DMS114 treated with DMSO at 0.1 percent for 48 hours (cell line): ENCODE measurements at regions not wholly inside any gene's neighbourhood (a gene's known extent, or its start where the extent isn't known, plus 50 kb on each side); places are given as distances from the start of the nearest gene placed in this dataset.
A peak's percentile ranks its signal among the peaks of the same experiment; 100 is the strongest.
"Not testable (repeated sequence)": the region's sequence is repeated elsewhere in the genome, so short reads cannot be mapped to it uniquely, and the experiment has no call there.

Source experiments
- DNase-seq: peaks from one replicate; lab custom pipeline; 2025; ENCODE audit not compliant: unreplicated experiment; lab: John Stamatoyannopoulos, UW

DNA sequence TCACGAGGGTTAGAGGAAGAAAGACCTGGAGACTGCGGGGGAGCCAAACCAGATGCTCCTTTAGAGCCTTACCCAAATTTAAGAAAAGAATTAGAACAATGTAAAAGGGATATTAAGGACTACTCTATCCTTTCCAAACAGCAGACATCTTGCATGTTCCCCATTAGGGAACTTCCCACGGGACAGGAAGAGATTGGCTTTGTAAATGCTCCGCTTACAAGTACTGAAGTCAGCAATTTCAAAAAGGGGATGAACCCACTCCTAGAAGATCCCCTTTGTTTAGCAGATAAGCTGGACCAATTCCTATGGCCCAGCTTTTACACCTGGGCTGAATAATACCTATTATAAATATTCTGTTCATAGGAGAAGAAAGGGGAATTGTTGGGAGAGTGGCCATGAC is 74.2 kb downstream of the APOBEC1 start:
- DNase-seq = no peak

DNA sequence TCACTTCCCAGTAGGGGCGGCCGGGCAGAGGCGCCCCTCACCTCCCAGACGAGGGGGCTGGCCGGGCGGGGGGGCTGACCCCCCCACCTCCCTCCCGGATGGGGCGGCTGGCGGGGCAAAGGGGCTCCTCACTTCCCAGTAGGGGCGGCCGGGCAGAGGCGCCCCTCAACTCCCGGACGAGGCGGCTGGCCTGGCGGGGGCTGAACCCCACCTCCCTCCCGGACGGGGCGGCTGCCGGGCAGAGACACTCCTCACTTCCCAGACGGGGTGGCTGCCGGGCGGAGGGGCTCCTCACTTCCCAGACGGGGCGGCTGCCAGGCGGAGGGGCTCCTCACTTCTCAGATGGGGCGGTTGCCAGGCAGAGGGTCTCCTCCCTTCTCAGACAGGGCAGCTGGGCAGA is 75.6 kb downstream of the APOBEC1 start:
- not testable (repeated sequence) for DNase-seq

DNA sequence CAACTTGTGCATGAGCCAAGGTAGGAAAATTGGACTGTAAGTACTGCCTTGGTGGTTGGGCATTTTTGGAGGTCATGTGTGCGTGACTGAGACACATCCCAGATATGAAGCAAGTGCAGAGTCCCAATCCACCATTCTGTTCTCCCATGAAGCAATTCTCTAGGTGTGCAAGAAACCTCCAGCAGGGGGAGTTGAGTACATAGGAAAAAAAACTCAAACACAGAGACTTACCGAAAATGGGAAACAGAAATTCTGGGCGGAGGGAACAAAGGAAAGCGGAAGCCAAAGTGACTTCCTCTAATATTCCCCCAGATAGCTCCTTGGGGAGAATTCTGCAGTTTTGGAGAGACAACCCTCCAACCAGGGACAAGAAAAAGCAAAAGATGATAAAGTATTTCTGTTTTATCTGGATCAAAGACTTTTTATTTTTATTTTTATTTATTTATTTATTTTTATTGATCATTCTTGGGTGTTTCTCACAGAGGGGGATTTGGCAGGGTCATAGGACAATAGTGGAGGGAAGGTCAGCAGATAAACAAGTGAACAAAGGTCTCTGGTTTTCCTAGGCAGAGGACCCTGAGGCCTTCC is 76.9 kb downstream of the APOBEC1 start:
- peak; percentile 8 for DNase-seq

DNA sequence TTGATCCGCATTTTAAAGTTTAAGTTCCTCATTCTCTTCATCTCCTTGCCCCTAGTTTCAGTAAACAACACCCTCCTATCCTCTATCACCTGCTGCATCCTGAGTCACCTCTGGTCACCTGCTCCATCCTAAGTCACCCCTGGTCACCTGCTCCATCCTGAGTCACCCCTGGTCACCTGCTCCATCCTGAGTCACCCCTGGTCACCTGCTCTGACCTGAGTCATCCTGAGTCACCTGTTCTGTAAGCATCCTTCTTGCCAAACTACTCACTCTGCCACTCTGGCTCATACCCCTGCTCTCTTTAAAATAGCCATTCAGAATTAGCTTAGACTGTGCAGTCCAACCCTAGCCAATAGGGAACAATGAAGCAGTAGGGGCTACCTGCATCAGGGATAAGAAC is 80.6 kb upstream of the CD163 start:
- DNase-seq = not testable (repeated sequence)

DNA sequence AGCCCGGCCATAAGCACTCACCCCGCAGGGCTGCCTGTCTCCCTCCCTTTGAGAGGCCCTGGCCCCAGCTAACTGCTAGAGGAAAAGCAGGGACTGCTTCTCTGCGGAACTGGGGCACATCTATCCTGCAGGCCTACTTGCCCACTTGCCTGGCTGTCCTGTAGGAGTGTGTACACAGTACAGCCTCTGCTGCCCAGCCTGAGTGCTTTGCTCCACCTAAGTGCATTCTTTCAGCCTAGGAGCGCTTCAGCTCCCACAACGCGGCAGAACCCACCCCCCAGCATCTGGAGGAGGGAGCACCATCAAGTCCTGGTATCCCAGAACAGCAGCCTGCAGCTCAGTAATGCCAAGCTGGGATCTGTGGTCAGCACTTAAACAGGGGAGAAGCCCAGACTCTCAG is 79.9 kb upstream of the CD163 start:
- no peak for DNase-seq

DNA sequence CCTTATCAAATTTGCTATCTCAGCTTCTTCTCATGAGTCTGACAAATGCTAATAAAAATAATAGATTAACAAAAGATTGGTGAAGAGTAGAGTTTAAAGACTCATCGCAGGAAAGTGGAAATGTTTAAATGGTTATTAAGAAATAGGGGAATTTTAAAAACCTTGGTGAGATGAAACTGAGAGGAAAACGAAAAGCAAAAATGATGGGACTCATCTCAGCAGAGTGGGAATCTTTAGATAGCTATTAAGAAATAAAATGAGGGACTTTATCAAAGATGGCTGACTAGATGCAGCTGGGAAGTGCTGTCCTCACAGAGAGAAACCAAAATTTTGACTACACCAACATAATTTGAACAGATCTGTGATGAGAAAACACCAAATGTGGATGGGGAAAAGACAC is 79.2 kb upstream of the CD163 start:
- DNase-seq = no peak

DNA sequence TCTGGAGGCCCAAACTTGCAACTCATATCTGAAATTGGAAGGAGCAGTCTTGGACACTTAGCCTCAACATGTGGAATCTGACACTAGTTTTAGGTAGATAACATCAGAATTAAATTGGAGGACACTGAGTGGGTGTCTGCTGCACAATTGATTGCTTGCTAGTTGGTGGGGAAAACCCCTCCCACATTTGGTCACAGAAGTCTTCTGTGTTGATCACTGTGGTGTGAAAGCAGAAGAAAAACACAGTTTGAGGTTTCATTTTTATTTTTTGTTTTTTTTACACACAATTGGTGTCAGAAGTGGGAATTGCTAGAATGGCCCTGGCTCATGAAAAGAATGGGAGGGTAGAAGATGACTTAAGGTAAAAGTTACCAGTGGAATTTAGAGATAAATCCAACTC is 78.0 kb upstream of the CD163 start:
- DNase-seq = no peak

DNA sequence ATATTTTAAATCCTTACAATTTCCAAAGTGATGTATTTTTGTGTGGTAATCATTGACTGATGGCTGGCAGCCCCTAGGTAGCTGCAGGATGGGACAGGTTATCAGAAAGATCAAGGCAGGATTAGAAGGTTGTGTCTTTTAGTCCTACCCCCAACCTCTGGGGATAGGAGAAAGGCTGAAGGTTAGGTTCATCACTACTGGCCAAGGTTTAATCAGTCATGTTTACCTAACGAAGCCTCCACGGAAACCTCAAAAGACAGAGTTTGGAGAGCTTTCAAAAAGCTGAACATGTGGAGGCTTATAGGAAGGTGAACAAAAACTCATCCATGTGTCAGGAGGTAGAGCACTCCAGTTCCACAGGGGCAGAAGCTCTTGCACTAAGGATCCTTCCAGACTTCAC is 77.5 kb upstream of the CD163 start:
- DNase-seq = no peak

DNA sequence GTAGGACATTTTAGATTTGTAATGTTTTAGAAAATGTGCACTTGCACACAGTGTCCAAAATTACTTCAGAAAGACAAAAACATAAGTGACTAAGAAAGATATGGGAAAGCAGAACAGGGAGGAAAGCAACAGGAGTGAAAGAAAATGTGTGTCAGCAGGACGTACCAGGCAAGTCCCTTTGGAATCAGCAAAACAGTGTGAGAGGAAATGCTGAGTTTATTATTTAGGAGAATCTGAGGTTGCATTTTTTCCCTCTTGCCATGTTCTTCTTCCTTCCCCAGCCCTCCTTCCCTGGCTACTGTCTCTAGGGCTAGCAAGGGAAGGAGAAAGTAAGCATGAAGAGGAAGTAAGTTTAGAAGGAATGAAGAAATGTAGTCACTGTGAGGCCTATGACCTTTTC is 67.7 kb upstream of the CD163 start:
- no peak for DNase-seq

DNA sequence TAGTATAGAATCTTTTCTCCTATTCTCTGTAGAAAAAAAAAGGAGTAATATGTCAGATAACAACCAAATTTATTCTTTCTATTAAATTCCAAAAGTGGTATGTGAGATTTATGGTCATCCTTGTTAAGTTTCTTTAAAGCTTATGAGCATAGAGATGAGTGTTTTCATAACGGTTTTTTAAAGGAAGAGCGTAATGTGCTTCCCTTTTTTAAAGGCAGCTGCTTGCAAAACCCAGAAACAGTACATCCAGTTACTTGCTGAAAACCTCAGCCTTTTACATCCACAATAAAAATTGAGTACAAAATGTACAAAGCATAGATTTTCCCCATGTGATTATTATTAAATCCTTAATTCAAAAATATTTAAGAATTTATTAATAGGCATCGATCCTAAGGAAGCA is 53.6 kb upstream of the CD163 start:
- no peak for DNase-seq

DNA sequence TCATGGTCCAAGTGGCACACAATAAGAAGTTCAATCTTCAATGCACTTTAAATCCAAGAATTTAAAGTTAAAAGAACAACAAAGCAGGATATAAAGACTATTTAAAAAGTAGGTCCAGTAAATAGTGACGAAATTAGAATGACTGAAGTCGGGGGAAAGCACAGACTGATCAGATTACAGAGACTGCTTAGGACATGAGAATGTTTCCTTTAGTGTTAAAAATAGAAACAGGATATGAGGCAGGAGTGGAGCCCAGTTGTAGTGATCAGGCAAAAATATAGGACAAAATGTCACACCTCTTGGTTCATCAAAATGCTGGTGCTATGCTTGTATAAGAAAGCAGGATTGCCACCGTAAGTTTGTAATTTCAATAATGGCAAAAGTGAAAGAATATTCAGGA is 52.2 kb upstream of the CD163 start:
- no peak for DNase-seq

DNA sequence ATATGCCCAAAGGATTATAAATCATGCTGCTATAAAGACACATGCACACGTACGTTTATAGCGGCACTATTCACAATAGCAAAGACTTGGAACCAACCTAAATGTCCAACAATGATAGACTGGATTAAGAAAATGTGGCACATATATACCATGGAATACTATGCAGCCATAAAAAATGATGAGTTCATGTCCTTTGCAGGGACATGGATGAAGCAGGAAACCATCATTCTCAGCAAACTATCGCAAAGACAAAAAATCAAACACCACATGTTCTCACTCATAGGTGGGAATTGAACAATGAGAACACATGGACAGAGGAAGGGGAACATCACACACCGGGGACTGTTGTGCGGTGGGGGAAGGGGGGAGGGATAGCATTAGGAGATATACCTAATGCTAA is 51.3 kb upstream of the CD163 start:
- not testable (repeated sequence) for DNase-seq
